HG03097 (cell line): ENCODE measurements at regions not wholly inside any gene's neighbourhood (a gene's known extent, or its start where the extent isn't known, plus 50 kb on each side); places are given as distances from the start of the nearest gene placed in this dataset.

Source experiments
- ATAC-seq: cut with Tn5 transposase; IDR thresholded peaks from one replicate; pipeline ENCODE4 v1.9.1; 2021; ENCODE audit not compliant: unreplicated experiment, low FRiP score

GRCh38 chr12:63276537-63277365, 125.8 kb upstream of the AVPR1A start:
- no peak for ATAC-seq

- no peak for ATAC-seq
These were observed 116.0 kb upstream of the AVPR1A start for GRCh38 chr12:63266988-63267387.

- no peak for ATAC-seq
These were observed 113.6 kb upstream of the AVPR1A start for GRCh38 chr12:63264629-63265028.

GRCh38 chr12:63250486-63250885, 99.5 kb upstream of the AVPR1A start:
- no peak for ATAC-seq

- no peak for ATAC-seq
These were observed 87.9 kb upstream of the AVPR1A start for GRCh38 chr12:63238892-63239291.

GRCh38 chr12:63232896-63233295, 81.9 kb upstream of the AVPR1A start:
- no peak for ATAC-seq

- no peak for ATAC-seq
These were observed 77.9 kb upstream of the AVPR1A start for GRCh38 chr12:63228853-63229252.

GRCh38 chr12:63226792-63227463, 75.9 kb upstream of the AVPR1A start:
- no peak for ATAC-seq

- ATAC-seq = no peak
These were observed 73.4 kb upstream of the AVPR1A start for GRCh38 chr12:63224396-63224795.

GRCh38 chr12:63223128-63223527, 72.1 kb upstream of the AVPR1A start:
- ATAC-seq = no peak

GRCh38 chr12:63222582-63222981, 71.6 kb upstream of the AVPR1A start:
- ATAC-seq = no peak

- ATAC-seq = no peak
These were observed 69.9 kb upstream of the AVPR1A start for GRCh38 chr12:63220921-63221320.

GRCh38 chr12:63212316-63212715, 61.3 kb upstream of the AVPR1A start:
- ATAC-seq = no peak

GRCh38 chr12:63208956-63209355, 58.0 kb upstream of the AVPR1A start:
- ATAC-seq = no peak

GRCh38 chr12:63206909-63207308, 55.9 kb upstream of the AVPR1A start:
- ATAC-seq = no peak

- ATAC-seq = no peak
These were observed 55.5 kb upstream of the AVPR1A start for GRCh38 chr12:63206494-63206893.
